B cell (primary cell): ENCODE measurements at regions not wholly inside any gene's neighbourhood (a gene's known extent, or its start where the extent isn't known, plus 50 kb on each side); places are given as distances from the start of the nearest gene placed in this dataset.

ENCODE experiments used
- EZH2 ChIP-seq: IDR thresholded peaks from 2 replicates; pipeline ENCODE4 v1.6.1; 2012; ENCODE audit warnings: borderline replicate concordance, low read depth, mild to moderate bottlenecking, moderate library complexity, low read length; ENCODE audit not compliant: insufficient read depth, poor library complexity, severe bottlenecking
- TF ChIP-seq, protein P1 (sequence below): fragments of 200-600 bp; IDR thresholded peaks from one replicate; pipeline ENCODE4 v1.8.0; 2022; ENCODE audit warnings: antibody characterized with exemption, mild to moderate bottlenecking

DNA sequence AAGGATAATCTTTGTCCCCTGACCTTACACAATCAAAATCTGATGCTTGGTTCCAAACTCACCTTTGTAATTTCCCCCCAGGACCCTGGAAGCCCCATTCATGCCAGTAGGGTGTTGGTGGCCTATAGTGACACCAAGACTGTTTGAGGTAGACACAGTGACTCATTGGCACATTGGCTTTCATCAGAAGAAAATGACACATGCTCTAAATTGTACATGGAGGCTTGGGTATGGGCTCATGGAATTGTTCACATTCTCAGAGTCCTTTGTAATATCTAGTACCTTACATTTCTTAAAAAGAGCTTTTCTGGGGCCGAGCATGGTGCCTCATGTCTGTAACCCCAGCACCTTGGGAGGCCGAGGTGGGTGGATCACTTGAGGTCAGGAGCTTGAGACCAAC, 61.2 kb upstream of the LRPPRC start:
- TF ChIP-seq, protein P1, sequence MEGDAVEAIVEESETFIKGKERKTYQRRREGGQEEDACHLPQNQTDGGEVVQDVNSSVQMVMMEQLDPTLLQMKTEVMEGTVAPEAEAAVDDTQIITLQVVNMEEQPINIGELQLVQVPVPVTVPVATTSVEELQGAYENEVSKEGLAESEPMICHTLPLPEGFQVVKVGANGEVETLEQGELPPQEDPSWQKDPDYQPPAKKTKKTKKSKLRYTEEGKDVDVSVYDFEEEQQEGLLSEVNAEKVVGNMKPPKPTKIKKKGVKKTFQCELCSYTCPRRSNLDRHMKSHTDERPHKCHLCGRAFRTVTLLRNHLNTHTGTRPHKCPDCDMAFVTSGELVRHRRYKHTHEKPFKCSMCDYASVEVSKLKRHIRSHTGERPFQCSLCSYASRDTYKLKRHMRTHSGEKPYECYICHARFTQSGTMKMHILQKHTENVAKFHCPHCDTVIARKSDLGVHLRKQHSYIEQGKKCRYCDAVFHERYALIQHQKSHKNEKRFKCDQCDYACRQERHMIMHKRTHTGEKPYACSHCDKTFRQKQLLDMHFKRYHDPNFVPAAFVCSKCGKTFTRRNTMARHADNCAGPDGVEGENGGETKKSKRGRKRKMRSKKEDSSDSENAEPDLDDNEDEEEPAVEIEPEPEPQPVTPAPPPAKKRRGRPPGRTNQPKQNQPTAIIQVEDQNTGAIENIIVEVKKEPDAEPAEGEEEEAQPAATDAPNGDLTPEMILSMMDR = no peak
- TF ChIP-seq EZH2 = no peak
